Endothelial cell of umbilical vein (primary cell): ENCODE measurements at regions not wholly inside any gene's neighbourhood (a gene's known extent, or its start where the extent isn't known, plus 50 kb on each side); places are given as distances from the start of the nearest gene placed in this dataset.

ENCODE experiments used
- BruUV-seq: library from RNA; stranded (reverse); fragments of 400-500 nt; replicated peaks from 2 replicates; lab custom pipeline; 2021; lab: Mats Ljungman, UMichigan
- CTCF ChIA-PET: fragments of 300-600, 350-600 bp; sonication (Branson Sonifier 250); formaldehyde crosslinking; loops from one replicate; lab custom pipeline; 2021; ENCODE audit warnings: antibody characterized with exemption, inconsistent platforms; lab: Charles Lee
- POLR2A ChIA-PET: fragments of 300-600, 350-600 bp; sonication (Branson Sonifier 250); formaldehyde crosslinking; loops from one replicate; lab custom pipeline; 2021; ENCODE audit warnings: antibody characterized with exemption, inconsistent platforms; lab: Charles Lee
- DNase-seq: peaks from one replicate; pipeline ENCODE4 v3.0.0-alpha.2; 2011; ENCODE audit warnings: low read depth, low spot score
- FAIRE-seq: peaks from 2 replicates; lab custom pipeline; 2011; peaks lifted over from hg19 to GRCh38; lab: Jason Lieb, UNC
- H2AFZ ChIP-seq: 2 replicates; pipeline ENCODE4 v1.6.0; 2012; ENCODE audit warnings: low read depth, low read length, control low read depth, inconsistent platforms
- H3K27ac ChIP-seq: 2 replicates; pipeline ENCODE4 v1.5.1; 2011; ENCODE audit warnings: low read depth, mild to moderate bottlenecking, control low read depth, low read length, moderate library complexity; ENCODE audit not compliant: insufficient read depth
- H3K27me3 ChIP-seq, 2 experiments: 2 replicates each; pipeline versions ENCODE4 v1.6.0 to v1.6.1; 2011; ENCODE audit warnings: low read length in 2 of 2, mixed read lengths in 1 of 2; ENCODE audit not compliant: control insufficient read depth in 2 of 2, insufficient read depth in 2 of 2
- H3K36me3 ChIP-seq, 2 experiments: 2 replicates in 1 of 2; 3 replicates in 1 of 2; pipeline ENCODE4 v1.5.1; 2011; ENCODE audit warnings: low read length in 2 of 2, mild to moderate bottlenecking in 1 of 2, moderate library complexity in 1 of 2; ENCODE audit not compliant: control insufficient read depth in 2 of 2, insufficient read depth in 2 of 2; ENCODE audit errors: extremely low read depth in 1 of 2
- H3K4me1 ChIP-seq: 3 replicates; pipeline ENCODE4 v1.5.1; 2011; ENCODE audit warnings: mild to moderate bottlenecking, low read length; ENCODE audit not compliant: control insufficient read depth, insufficient read depth; ENCODE audit errors: extremely low read depth
- H3K4me2 ChIP-seq: 2 replicates; pipeline ENCODE4 v1.6.1; 2011; ENCODE audit warnings: low read length, control low read depth, mixed read lengths; ENCODE audit not compliant: insufficient read depth
- H3K4me3 ChIP-seq, 3 experiments: fragments of 200-600 bp in 1 of 3; sonication (generic), shearing (Covaris generic) in 1 of 3; replicated peaks in 1 of 3; 2 replicates each; pipeline ENCODE4 v1.5.1; 2011 to 2016; ENCODE audit warnings: control low read depth in 3 of 3, low read length in 3 of 3, mild to moderate bottlenecking in 2 of 3, inconsistent platforms in 1 of 3, low read depth in 1 of 3, moderate library complexity in 1 of 3; ENCODE audit not compliant: insufficient read depth in 1 of 3
- H3K79me2 ChIP-seq: 2 replicates; pipeline ENCODE4 v1.6.0; 2012; ENCODE audit warnings: low read length, inconsistent platforms; ENCODE audit not compliant: control insufficient read depth, insufficient read depth
- H3K9ac ChIP-seq: replicated peaks from 2 replicates; pipeline ENCODE3; 2011; ENCODE audit warnings: low read length, control low read depth; ENCODE audit not compliant: insufficient read depth; ENCODE audit errors: extremely low read depth
- H3K9me1 ChIP-seq: replicated peaks from 3 replicates; pipeline ENCODE4 v1.6.0; 2011; ENCODE audit warnings: mild to moderate bottlenecking, low read length; ENCODE audit not compliant: control insufficient read depth, insufficient read depth; ENCODE audit errors: extremely low read depth
- H3K9me3 ChIP-seq: replicated peaks from 2 replicates; pipeline ENCODE4 v1.5.1; 2012; ENCODE audit warnings: low read length, inconsistent platforms; ENCODE audit not compliant: control insufficient read depth, insufficient read depth
- H4K20me1 ChIP-seq: replicated peaks from 2 replicates; pipeline ENCODE3; 2011; ENCODE audit warnings: mild to moderate bottlenecking, low read length; ENCODE audit not compliant: control insufficient read depth, insufficient read depth; ENCODE audit errors: extremely low read depth
- CTCF ChIP-seq, 2 donors: IDR thresholded peaks; 1 replicate in 1 of 2; 2 replicates in 1 of 2; pipeline ENCODE4 v1.5.1; 2011; ENCODE audit warnings: low read length in 2 of 2, mild to moderate bottlenecking in 2 of 2, moderate library complexity in 2 of 2, control low read depth in 1 of 2, inconsistent platforms in 1 of 2, low read depth in 1 of 2; ENCODE audit not compliant: insufficient read depth in 1 of 2; ENCODE audit errors: extremely low read depth in 1 of 2
- EZH2 ChIP-seq: IDR thresholded peaks from 2 replicates; pipeline ENCODE4 v1.6.1; 2012; ENCODE audit warnings: borderline replicate concordance, low read depth, mild to moderate bottlenecking, moderate library complexity, low read length, inconsistent platforms; ENCODE audit not compliant: severe bottlenecking
- FOS ChIP-seq: IDR thresholded peaks from 2 replicates; pipeline ENCODE4 v1.6.1; 2011; ENCODE audit warnings: mild to moderate bottlenecking, low read length, moderate library complexity, borderline replicate concordance; ENCODE audit not compliant: insufficient read depth
- GATA2 ChIP-seq: IDR thresholded peaks from 2 replicates; pipeline ENCODE4 v1.7.0; 2011; ENCODE audit warnings: low read depth, mild to moderate bottlenecking, moderate library complexity, mixed read lengths, low read length; ENCODE audit not compliant: insufficient read length, insufficient read depth
- JUN ChIP-seq: IDR thresholded peaks from 2 replicates; pipeline ENCODE4 v1.6.1; 2011; ENCODE audit warnings: borderline replicate concordance, low read depth; ENCODE audit not compliant: insufficient read length, insufficient read depth
- MYC ChIP-seq: IDR thresholded peaks from one replicate; pipeline ENCODE4 v1.6.1; 2011; ENCODE audit warnings: mild to moderate bottlenecking, low read depth, low read length
- POLR2A ChIP-seq: IDR thresholded peaks from 2 replicates; pipeline ENCODE4 v1.6.1; 2012; ENCODE audit warnings: low read depth, mild to moderate bottlenecking, control low read depth, low read length
- POLR2AphosphoS5 ChIP-seq: IDR thresholded peaks from 2 replicates; pipeline ENCODE4 v1.6.1; 2012; ENCODE audit warnings: low read depth, mild to moderate bottlenecking, control low read depth, low read length, moderate library complexity; ENCODE audit not compliant: insufficient read depth
- dilution Hi-C: fragments of 300-500 bp; cut with MboI; formaldehyde crosslinking; loops from one replicate; pipeline ENCODE4 v1.15.0; 2019; ENCODE audit warnings: low sequenced_read_pairs; ENCODE audit not compliant: extremely low pct_ligation_motif_present
- intact Hi-C: fragments of 100-400 bp; cut with micrococcal nuclease; formaldehyde crosslinking; loops from one replicate; pipeline ENCODE4 v1.10.0; 2022
- TF ChIP-seq, protein P1 (sequence below): IDR thresholded peaks from 2 replicates; pipeline ENCODE4 v1.6.1; 2011; ENCODE audit not compliant: insufficient read depth, insufficient read length

GRCh38 chr2:211068108-211068780 lies 511.8 kb downstream of the CPS1 start:
- H3K4me2 ChIP-seq: no peak overlapping the region
- H2AFZ ChIP-seq: no peak overlapping the region
- H3K27ac ChIP-seq: no peak overlapping the region
- TF ChIP-seq GATA2 (no peak), MYC (no peak), POLR2A (no peak), JUN (no peak), EZH2 (no peak), CTCF (IDR thresholded peaks at IDR 0.05; ENCODE audit: extremely low read depth in 1 of 2, insufficient read depth in 1 of 2, low read depth in 1 of 2, low read length in 2 of 2) (no peak)
- dilution Hi-C loops (no loop called here), intact Hi-C loops (no loop called here)
- BruUV-seq: no TSS peak
- ChIA-PET POLR2A (no interaction called here), CTCF (interaction anchor here (1.0 to 1.4 kb wide), 3 partner anchors 17 to 1500 kb away, joined by 3 to 4 read pairs (median 3); no protein-coding TSS in a partner anchor)
- no peak for DNase-seq
- H3K9ac ChIP-seq: no peak overlapping the region
- no peaks in the 10 kb centered on the region for H3K27me3 ChIP-seq
- no peaks in the 10 kb centered on the region for H3K79me2 ChIP-seq
- no peaks in the 10 kb centered on the region for H3K4me1 ChIP-seq
- H3K4me3 ChIP-seq: no peak overlapping the region
- H3K9me3 ChIP-seq: no peaks in the 10 kb centered on the region
- no peaks in the 10 kb centered on the region for H3K36me3 ChIP-seq
- no peak for FAIRE-seq
- H4K20me1 ChIP-seq: no peaks in the 10 kb centered on the region
- H3K9me1 ChIP-seq: no peaks in the 10 kb centered on the region

DNA sequence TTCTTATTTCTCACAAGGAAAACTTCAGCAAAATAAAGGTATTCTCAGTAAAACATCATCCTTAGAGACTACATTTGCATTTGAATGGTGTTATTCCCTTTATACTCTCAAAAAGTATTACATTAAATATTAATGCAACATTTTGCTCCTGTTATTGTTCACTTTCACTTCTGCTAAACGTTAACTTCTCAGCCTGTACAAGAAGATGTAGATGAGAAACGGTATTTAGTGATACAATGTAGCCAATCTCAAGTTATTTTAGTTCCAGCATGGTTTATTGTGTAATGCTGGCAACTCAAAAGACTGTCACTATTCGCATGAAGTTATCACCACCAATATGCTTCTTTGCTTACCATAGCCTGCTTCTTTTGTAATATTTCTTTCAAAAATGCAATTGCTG lies 514.1 kb downstream of the CPS1 start:
- no peak for DNase-seq
- Histone ChIP-seq H3K4me1 (no peaks in the 10 kb centered on the region), H3K36me3 (no peaks in the 10 kb centered on the region), H2AFZ (no peak overlapping the region), H3K4me2 (no peak overlapping the region), H3K9ac (no peak overlapping the region), H3K27me3 (no peaks in the 10 kb centered on the region), H3K4me3 (no peak overlapping the region), H3K27ac (no peak overlapping the region), H3K79me2 (no peaks in the 10 kb centered on the region), H3K9me1 (no peaks in the 10 kb centered on the region), H3K9me3 (no peaks in the 10 kb centered on the region), H4K20me1 (no peaks in the 10 kb centered on the region)
- ChIA-PET POLR2A (no interaction called here), CTCF (interaction anchor here (1.3 to 2.0 kb wide), 7 partner anchors 12 to 87 kb away, joined by 3 to 9 read pairs (median 4); no protein-coding TSS in a partner anchor)
- no TSS peak for BruUV-seq
- dilution Hi-C loops (no loop called here), intact Hi-C loops (no loop called here)
- TF ChIP-seq FOS (no peak), CTCF (IDR thresholded peaks at IDR 0.05; ENCODE audit: extremely low read depth in 1 of 2, insufficient read depth in 1 of 2, low read depth in 1 of 2, low read length in 2 of 2) (no peak), POLR2AphosphoS5 (no peak), JUN (no peak), POLR2A (no peak), EZH2 (no peak), MYC (no peak), GATA2 (no peak)
- TF ChIP-seq, protein P1, sequence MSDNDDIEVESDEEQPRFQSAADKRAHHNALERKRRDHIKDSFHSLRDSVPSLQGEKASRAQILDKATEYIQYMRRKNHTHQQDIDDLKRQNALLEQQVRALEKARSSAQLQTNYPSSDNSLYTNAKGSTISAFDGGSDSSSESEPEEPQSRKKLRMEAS: no peak
- no peak for FAIRE-seq
